LNCaP clone FGC (cell line): ENCODE measurements at regions not wholly inside any gene's neighbourhood (a gene's known extent, or its start where the extent isn't known, plus 50 kb on each side); places are given as distances from the start of the nearest gene placed in this dataset.
A peak's percentile ranks its signal among the peaks of the same experiment; 100 is the strongest.

Experiments
- DNase-seq: peaks from one replicate; pipeline ENCODE4 v3.0.0-alpha.2; 2011; ENCODE audit warnings: low read depth
- H3K4me3 ChIP-seq: 2 replicates; pipeline ENCODE4 v1.5.1; 2011; ENCODE audit warnings: mild to moderate bottlenecking, low read depth, low read length, control low read depth
- TF ChIP-seq, protein P1 (sequence below): IDR thresholded peaks from 2 replicates; pipeline ENCODE4 v1.5.1; 2012; ENCODE audit warnings: mild to moderate bottlenecking; ENCODE audit not compliant: control insufficient read depth, insufficient read depth; ENCODE audit errors: extremely low read depth

GRCh38 chr15:39530480-39531342 is 50.2 kb upstream of the THBS1 start:
- DNase-seq = peak; percentile 85
- no peak overlapping the region for H3K4me3 ChIP-seq
- TF ChIP-seq, protein P1, sequence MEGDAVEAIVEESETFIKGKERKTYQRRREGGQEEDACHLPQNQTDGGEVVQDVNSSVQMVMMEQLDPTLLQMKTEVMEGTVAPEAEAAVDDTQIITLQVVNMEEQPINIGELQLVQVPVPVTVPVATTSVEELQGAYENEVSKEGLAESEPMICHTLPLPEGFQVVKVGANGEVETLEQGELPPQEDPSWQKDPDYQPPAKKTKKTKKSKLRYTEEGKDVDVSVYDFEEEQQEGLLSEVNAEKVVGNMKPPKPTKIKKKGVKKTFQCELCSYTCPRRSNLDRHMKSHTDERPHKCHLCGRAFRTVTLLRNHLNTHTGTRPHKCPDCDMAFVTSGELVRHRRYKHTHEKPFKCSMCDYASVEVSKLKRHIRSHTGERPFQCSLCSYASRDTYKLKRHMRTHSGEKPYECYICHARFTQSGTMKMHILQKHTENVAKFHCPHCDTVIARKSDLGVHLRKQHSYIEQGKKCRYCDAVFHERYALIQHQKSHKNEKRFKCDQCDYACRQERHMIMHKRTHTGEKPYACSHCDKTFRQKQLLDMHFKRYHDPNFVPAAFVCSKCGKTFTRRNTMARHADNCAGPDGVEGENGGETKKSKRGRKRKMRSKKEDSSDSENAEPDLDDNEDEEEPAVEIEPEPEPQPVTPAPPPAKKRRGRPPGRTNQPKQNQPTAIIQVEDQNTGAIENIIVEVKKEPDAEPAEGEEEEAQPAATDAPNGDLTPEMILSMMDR = no peak
